ENCODE measurements at regions not wholly inside any gene's neighbourhood (a gene's known extent, or its start where the extent isn't known, plus 50 kb on each side); places are given as distances from the start of the nearest gene placed in this dataset.

GRCh38 chr2:109710505-109711229, 83.4 kb upstream of the RGPD5 start:
- Histone ChIP-seq H3K4me3 (ENCODE audit: low read depth, low read length, poor library complexity, severe bottlenecking) (no peak overlapping the region), H3K9me2 (ENCODE audit: insufficient read depth, low read length) (no peaks in the 10 kb centered on the region), H4K20me1 (ENCODE audit: insufficient read depth, low read length) (no peaks in the 10 kb centered on the region), H3K4me1 (ENCODE audit: insufficient read depth, low read length, poor library complexity, severe bottlenecking) (no peaks in the 10 kb centered on the region), H3K79me2 (ENCODE audit: insufficient read depth, low read depth, low read length) (no peaks in the 10 kb centered on the region), H3K4me2 (ENCODE audit: low read length) (no peak overlapping the region), H2AFZ (ENCODE audit: low read length) (no peak overlapping the region), H3K27ac (ENCODE audit: low read depth, low read length, poor library complexity, severe bottlenecking) (no peak overlapping the region), H3K36me3 (ENCODE audit: insufficient read depth, low read length) (no peaks in the 10 kb centered on the region), H3K9me3 (ENCODE audit: low read length) (no peaks in the 10 kb centered on the region)
- CTCF ChIA-PET (ENCODE audit: unreplicated experiment) = no interaction called here
- BruUV-seq (replicated peaks) = no TSS peak
- TF ChIP-seq CTCF (conservative IDR thresholded peaks at IDR 0.05; ENCODE audit: low read length) = no peak
- TF ChIP-seq EZH2phosphoT487 (IDR thresholded peaks at IDR 0.05; ENCODE audit: borderline replicate concordance, low read depth, low read length) = no peak
- DNase-seq (ENCODE audit: low spot score) = no peak
- POLR2A ChIA-PET = no interaction called here
- intact Hi-C loops (cut with micrococcal nuclease; ENCODE audit: unreplicated experiment) = no loop called here

DNA sequence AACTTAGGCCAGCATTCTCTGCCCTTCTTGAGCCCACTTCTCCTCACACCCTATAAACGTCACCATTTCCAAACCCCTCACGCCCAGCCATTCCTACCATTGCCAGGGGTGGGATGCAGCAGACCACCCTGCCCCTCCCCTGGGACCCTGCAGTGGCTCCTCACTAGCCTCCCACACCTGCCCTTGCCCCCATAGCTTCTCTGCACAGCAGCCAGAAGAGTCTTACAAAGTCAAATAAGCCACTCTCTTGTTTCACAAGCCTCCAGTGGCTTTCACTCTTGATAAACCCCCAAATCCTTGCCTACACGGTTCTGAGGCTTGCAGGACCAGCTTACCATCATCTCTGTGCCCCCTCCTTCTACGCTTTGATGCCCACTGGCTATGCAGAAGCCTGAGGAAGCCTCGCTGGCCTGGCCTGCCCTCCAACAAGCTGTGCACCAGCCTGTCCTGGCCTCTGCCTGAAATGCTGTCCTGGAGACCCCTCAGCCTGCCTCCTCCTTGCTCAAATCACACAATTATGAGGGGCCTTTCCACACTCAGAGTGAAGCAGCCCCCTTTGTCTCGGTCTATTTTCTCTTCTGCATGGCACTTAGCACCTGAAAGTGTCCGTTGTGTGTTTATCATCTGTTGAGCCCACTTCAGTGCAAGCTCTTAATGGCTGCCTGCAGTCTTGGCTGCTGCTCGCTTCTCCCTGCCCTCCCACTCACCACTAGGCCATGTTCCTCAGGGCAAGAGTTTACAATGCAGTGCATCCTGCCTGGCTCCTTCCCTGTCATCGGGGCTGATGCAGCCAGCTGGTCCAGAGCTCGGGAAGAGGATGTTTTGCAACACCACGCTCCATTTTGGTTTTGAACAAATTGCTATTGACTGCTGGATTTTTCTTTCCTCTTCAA, 82.6 kb upstream of the RGPD5 start:
- BruUV-seq (replicated peaks) = no TSS peak
- ChIA-PET CTCF (ENCODE audit: unreplicated experiment) (no interaction called here), POLR2A (no interaction called here)
- no peak overlapping the region for H2AFZ ChIP-seq (ENCODE audit: low read length)
- H3K79me2 ChIP-seq (ENCODE audit: insufficient read depth, low read depth, low read length) = no peaks in the 10 kb centered on the region
- H3K27ac ChIP-seq (ENCODE audit: low read depth, low read length, poor library complexity, severe bottlenecking) = no peak overlapping the region
- no peaks in the 10 kb centered on the region for H3K4me1 ChIP-seq (ENCODE audit: insufficient read depth, low read length, poor library complexity, severe bottlenecking)
- no peaks in the 10 kb centered on the region for H3K36me3 ChIP-seq (ENCODE audit: insufficient read depth, low read length)
- intact Hi-C loops (cut with micrococcal nuclease; ENCODE audit: unreplicated experiment) = no loop called here
- H3K4me3 ChIP-seq (ENCODE audit: low read depth, low read length, poor library complexity, severe bottlenecking) = no peak overlapping the region
- no peak overlapping the region for H3K4me2 ChIP-seq (ENCODE audit: low read length)
- no peaks in the 10 kb centered on the region for H3K9me2 ChIP-seq (ENCODE audit: insufficient read depth, low read length)
- no peaks in the 10 kb centered on the region for H4K20me1 ChIP-seq (ENCODE audit: insufficient read depth, low read length)
- no peaks in the 10 kb centered on the region for H3K9me3 ChIP-seq (ENCODE audit: low read length)
- DNase-seq (ENCODE audit: low spot score) = no peak
- TF ChIP-seq EZH2phosphoT487 (IDR thresholded peaks at IDR 0.05; ENCODE audit: borderline replicate concordance, low read depth, low read length) (no peak), CTCF (conservative IDR thresholded peaks at IDR 0.05; ENCODE audit: low read length) (no peak)

GRCh38 chr2:109712123-109712449, 82.0 kb upstream of the RGPD5 start:
- H3K79me2 ChIP-seq (ENCODE audit: insufficient read depth, low read depth, low read length) = no peaks in the 10 kb centered on the region
- H3K9me3 ChIP-seq (ENCODE audit: low read length) = no peaks in the 10 kb centered on the region
- no peaks in the 10 kb centered on the region for H3K4me1 ChIP-seq (ENCODE audit: insufficient read depth, low read length, poor library complexity, severe bottlenecking)
- ChIA-PET CTCF (ENCODE audit: unreplicated experiment) (no interaction called here), POLR2A (no interaction called here)
- H3K9me2 ChIP-seq (ENCODE audit: insufficient read depth, low read length) = no peaks in the 10 kb centered on the region
- no peaks in the 10 kb centered on the region for H4K20me1 ChIP-seq (ENCODE audit: insufficient read depth, low read length)
- no peak for DNase-seq (ENCODE audit: low spot score)
- no peak overlapping the region for H3K4me2 ChIP-seq (ENCODE audit: low read length)
- H2AFZ ChIP-seq (ENCODE audit: low read length) = no peak overlapping the region
- no peak overlapping the region for H3K4me3 ChIP-seq (ENCODE audit: low read depth, low read length, poor library complexity, severe bottlenecking)
- no peak for TF ChIP-seq EZH2phosphoT487 (IDR thresholded peaks at IDR 0.05; ENCODE audit: borderline replicate concordance, low read depth, low read length)
- TF ChIP-seq CTCF (conservative IDR thresholded peaks at IDR 0.05; ENCODE audit: low read length) = no peak
- no peak overlapping the region for H3K27ac ChIP-seq (ENCODE audit: low read depth, low read length, poor library complexity, severe bottlenecking)
- intact Hi-C loops (cut with micrococcal nuclease; ENCODE audit: unreplicated experiment) = no loop called here
- no TSS peak for BruUV-seq (replicated peaks)
- H3K36me3 ChIP-seq (ENCODE audit: insufficient read depth, low read length) = no peaks in the 10 kb centered on the region
